NT2/D1 (cell line): ENCODE measurements at regions not wholly inside any gene's neighbourhood (a gene's known extent, or its start where the extent isn't known, plus 50 kb on each side); places are given as distances from the start of the nearest gene placed in this dataset.

Experiments
- DNase-seq: peaks from one replicate; pipeline ENCODE4 v3.0.0-alpha.2; 2011; ENCODE audit warnings: low read depth, low spot score
- H3K27me3 ChIP-seq: 2 replicates; pipeline ENCODE4 v1.6.0; 2011; ENCODE audit warnings: mild to moderate bottlenecking; ENCODE audit not compliant: insufficient read length, insufficient read depth
- H3K36me3 ChIP-seq: 2 replicates; pipeline ENCODE4 v1.6.1; 2011; ENCODE audit warnings: mild to moderate bottlenecking, low read length, mixed read lengths; ENCODE audit not compliant: insufficient read depth, insufficient read length
- H3K4me1 ChIP-seq: 2 replicates; pipeline ENCODE4 v1.5.1; 2011; ENCODE audit not compliant: insufficient read depth, insufficient read length
- H3K4me3 ChIP-seq: 2 replicates; pipeline ENCODE4 v1.5.1; 2011; ENCODE audit warnings: low read depth; ENCODE audit not compliant: insufficient read length
- H3K9ac ChIP-seq: 2 replicates; pipeline ENCODE4 v1.6.0; 2011; ENCODE audit warnings: low read depth; ENCODE audit not compliant: insufficient read length
- H3K9me3 ChIP-seq: 2 replicates; pipeline ENCODE4 v1.5.1; 2011; ENCODE audit warnings: mild to moderate bottlenecking, low read length; ENCODE audit not compliant: insufficient read depth
- SUZ12 ChIP-seq: IDR thresholded peaks from 2 replicates; pipeline ENCODE4 v1.6.1; 2011; ENCODE audit not compliant: insufficient read length, insufficient read depth; ENCODE audit errors: extremely low read depth
- YY1 ChIP-seq: IDR thresholded peaks from 2 replicates; pipeline ENCODE4 v1.6.1; 2011; ENCODE audit not compliant: insufficient read length, insufficient read depth
- ZNF274 ChIP-seq: IDR thresholded peaks from 2 replicates; pipeline ENCODE4 v1.6.1; 2011; ENCODE audit warnings: mild to moderate bottlenecking, low read depth, low read length

GRCh38 chrX:97691901-97692455 is 808.3 kb downstream of the RPA4 start:
- Histone ChIP-seq H3K4me3 (no peak overlapping the region), H3K36me3 (no peaks in the 10 kb centered on the region), H3K9me3 (no peaks in the 10 kb centered on the region), H3K4me1 (no peaks in the 10 kb centered on the region), H3K27me3 (no peaks in the 10 kb centered on the region), H3K9ac (no peak overlapping the region)
- TF ChIP-seq SUZ12 (no peak), ZNF274 (no peak)
- no peak for DNase-seq

- TF ChIP-seq SUZ12 (no peak), YY1 (no peak), ZNF274 (no peak)
- no peaks in the 10 kb centered on the region for H3K27me3 ChIP-seq
- DNase-seq: no peak
Measured at GRCh38 chrX:97692575-97692974, 808.9 kb downstream of the RPA4 start.

GRCh38 chrX:97700547-97700946 is 816.8 kb downstream of the RPA4 start:
- TF ChIP-seq SUZ12 (no peak), YY1 (no peak), ZNF274 (no peak)

More at GRCh38 chrX:97692575-97692974, 808.9 kb downstream of the RPA4 start:
- Histone ChIP-seq H3K9ac (no peak overlapping the region), H3K4me3 (no peak overlapping the region), H3K36me3 (no peaks in the 10 kb centered on the region), H3K9me3 (no peaks in the 10 kb centered on the region), H3K4me1 (no peaks in the 10 kb centered on the region)

GRCh38 chrX:97704474-97704873 is 820.8 kb downstream of the RPA4 start:
- no peak overlapping the region for H3K4me3 ChIP-seq
- no peak for DNase-seq
- no peak for TF ChIP-seq ZNF274
- no peak for TF ChIP-seq SUZ12
- TF ChIP-seq YY1: no peak
- H3K9me3 ChIP-seq: no peaks in the 10 kb centered on the region
- no peaks in the 10 kb centered on the region for H3K4me1 ChIP-seq
- no peak overlapping the region for H3K9ac ChIP-seq
- H3K36me3 ChIP-seq: no peaks in the 10 kb centered on the region
- no peaks in the 10 kb centered on the region for H3K27me3 ChIP-seq

More at GRCh38 chrX:97700547-97700946, 816.8 kb downstream of the RPA4 start:
- no peak for DNase-seq
- H3K4me3 ChIP-seq: no peak overlapping the region
- no peak overlapping the region for H3K9ac ChIP-seq
- H3K36me3 ChIP-seq: no peaks in the 10 kb centered on the region
- no peaks in the 10 kb centered on the region for H3K27me3 ChIP-seq
- H3K9me3 ChIP-seq: no peaks in the 10 kb centered on the region
- H3K4me1 ChIP-seq: no peaks in the 10 kb centered on the region

GRCh38 chrX:97704881-97705280 is 821.2 kb downstream of the RPA4 start:
- Histone ChIP-seq H3K9ac (no peak overlapping the region), H3K4me1 (no peaks in the 10 kb centered on the region), H3K4me3 (no peak overlapping the region), H3K27me3 (no peaks in the 10 kb centered on the region), H3K36me3 (no peaks in the 10 kb centered on the region), H3K9me3 (no peaks in the 10 kb centered on the region)
- TF ChIP-seq SUZ12: no peak
- no peak for TF ChIP-seq ZNF274
- TF ChIP-seq YY1: no peak
- no peak for DNase-seq

GRCh38 chrX:97705936-97706335 is 822.2 kb downstream of the RPA4 start:
- H3K4me3 ChIP-seq: no peak overlapping the region
- no peaks in the 10 kb centered on the region for H3K36me3 ChIP-seq
- H3K9ac ChIP-seq: no peak overlapping the region
- no peak for DNase-seq
- H3K27me3 ChIP-seq: no peaks in the 10 kb centered on the region
- no peaks in the 10 kb centered on the region for H3K9me3 ChIP-seq
- no peak for TF ChIP-seq YY1
- no peak for TF ChIP-seq SUZ12
- TF ChIP-seq ZNF274: no peak
- H3K4me1 ChIP-seq: no peaks in the 10 kb centered on the region

GRCh38 chrX:97714072-97714471 is 830.4 kb downstream of the RPA4 start:
- Histone ChIP-seq H3K4me1 (no peaks in the 10 kb centered on the region), H3K9me3 (no peaks in the 10 kb centered on the region), H3K27me3 (no peaks in the 10 kb centered on the region), H3K9ac (no peak overlapping the region), H3K36me3 (no peaks in the 10 kb centered on the region), H3K4me3 (no peak overlapping the region)
- no peak for DNase-seq
- no peak for TF ChIP-seq SUZ12
- no peak for TF ChIP-seq YY1
- TF ChIP-seq ZNF274: no peak

- Histone ChIP-seq H3K4me1 (no peaks in the 10 kb centered on the region), H3K9ac (no peak overlapping the region), H3K27me3 (no peaks in the 10 kb centered on the region), H3K9me3 (no peaks in the 10 kb centered on the region), H3K36me3 (no peaks in the 10 kb centered on the region), H3K4me3 (no peak overlapping the region)
- TF ChIP-seq SUZ12 (no peak), YY1 (no peak), ZNF274 (no peak)
- DNase-seq: no peak
Measured at GRCh38 chrX:97728215-97728614, 844.5 kb downstream of the RPA4 start.
